ENCODE measurements at regions not wholly inside any gene's neighbourhood (a gene's known extent, or its start where the extent isn't known, plus 50 kb on each side); places are given as distances from the start of the nearest gene placed in this dataset.
A peak's percentile ranks its signal among the peaks of the same experiment; 100 is the strongest.

DNA sequence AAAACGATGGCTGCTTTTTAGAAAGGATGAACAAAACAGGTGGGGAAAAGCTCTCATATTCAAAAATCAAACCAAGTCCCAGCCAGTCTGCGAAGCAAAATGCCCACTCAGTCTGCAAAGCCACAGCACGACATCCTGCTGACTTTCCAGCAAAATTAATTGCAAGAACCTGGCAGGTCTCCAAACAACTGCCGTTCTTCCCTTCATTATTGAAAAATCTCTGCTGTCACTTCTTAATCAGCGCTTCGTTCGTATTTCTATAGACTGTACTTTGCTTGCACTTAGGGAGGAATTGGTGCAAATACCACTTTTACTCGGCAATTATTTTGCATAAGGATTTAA lies 222.4 kb downstream of the CBLN4 start:
- ATAC-seq (ENCODE audit: low read depth in 2 of 2) (no peak), DNase-seq (no peak)
- Mint-ChIP-seq H3K27ac (no peak overlapping the region), H3K4me3 (no peak overlapping the region), H3K27me3 (no peaks in the 10 kb centered on the region), H3K9me3 (peaks cover 2 to 33% (median 12%) of the 10 kb centered on the region in 7 donors), H3K4me1 (no peaks in the 10 kb centered on the region), H3K36me3 (no peaks in the 10 kb centered on the region)
- Histone ChIP-seq H3K4me3 (ENCODE audit: low read depth, low read length) (no peak overlapping the region), H3K36me3 (ENCODE audit: control insufficient read depth, insufficient read depth, low read length) (no peaks in the 10 kb centered on the region), H3K9me3 (ENCODE audit: control insufficient read depth in 2 of 2, low read length in 2 of 2) (peaks cover 2% of the 10 kb centered on the region in 2 experiments), H3K4me1 (ENCODE audit: control insufficient read depth, insufficient read depth, low read length, poor library complexity, severe bottlenecking) (no peaks in the 10 kb centered on the region), H3K27me3 (ENCODE audit: control insufficient read depth, insufficient read depth, low read length) (no peaks in the 10 kb centered on the region), H3K27ac (ENCODE audit: insufficient read depth, low read length, poor library complexity, severe bottlenecking) (no peak overlapping the region)

- H3K4me3 Mint-ChIP-seq: no peak overlapping the region
- no peaks in the 10 kb centered on the region for H3K4me1 ChIP-seq (ENCODE audit: control insufficient read depth, insufficient read depth, low read length, poor library complexity, severe bottlenecking)
- no peaks in the 10 kb centered on the region for H3K27me3 ChIP-seq (ENCODE audit: control insufficient read depth, insufficient read depth, low read length)
- no peaks in the 10 kb centered on the region for H3K36me3 ChIP-seq (ENCODE audit: control insufficient read depth, insufficient read depth, low read length)
- no peak overlapping the region for H3K27ac ChIP-seq (ENCODE audit: insufficient read depth, low read length, poor library complexity, severe bottlenecking)
- H3K36me3 Mint-ChIP-seq: no peaks in the 10 kb centered on the region
- H3K4me1 Mint-ChIP-seq: no peaks in the 10 kb centered on the region
- peaks cover 2 to 7% of the 10 kb centered on the region in 2 experiments for H3K9me3 ChIP-seq (ENCODE audit: control insufficient read depth in 2 of 2, low read length in 2 of 2)
- peaks cover 2 to 31% (median 9%) of the 10 kb centered on the region in 7 donors for H3K9me3 Mint-ChIP-seq
- DNase-seq (no peak), ATAC-seq (ENCODE audit: low read depth in 2 of 2) (no peak)
- no peak overlapping the region for H3K4me3 ChIP-seq (ENCODE audit: low read depth, low read length)
- H3K27ac Mint-ChIP-seq: no peak overlapping the region
- no peaks in the 10 kb centered on the region for H3K27me3 Mint-ChIP-seq
Observed at GRCh38 chr20:55782224-55782911, 223.0 kb downstream of the CBLN4 start.

DNA sequence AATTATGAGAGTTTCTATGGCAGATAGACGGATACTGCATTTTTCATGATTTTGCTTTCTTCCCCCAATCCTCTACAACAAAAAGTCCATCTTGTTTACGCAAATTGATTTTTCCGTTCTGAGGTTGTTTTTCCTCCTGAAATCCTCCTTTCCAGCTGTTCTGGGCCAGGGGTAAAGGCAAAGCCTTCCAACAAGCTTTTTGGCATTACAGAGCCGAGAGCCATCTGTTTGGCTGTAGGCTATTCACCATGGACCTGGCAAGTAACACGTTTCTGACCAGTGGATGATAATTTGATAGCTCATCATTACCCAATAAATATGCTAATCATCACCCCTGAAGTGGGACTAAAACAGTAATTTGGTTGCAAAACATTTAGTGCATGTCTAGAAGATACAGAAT lies 226.5 kb downstream of the CBLN4 start:
- Mint-ChIP-seq H3K4me3 (no peak overlapping the region), H3K27me3 (no peaks in the 10 kb centered on the region), H3K36me3 (no peaks in the 10 kb centered on the region), H3K27ac (peak overlapping the region in 1 of 3 donors; percentile 64), H3K4me1 (no peaks in the 10 kb centered on the region), H3K9me3 (peaks cover 2 to 16% (median 12%) of the 10 kb centered on the region in 7 donors)
- Histone ChIP-seq H3K27me3 (ENCODE audit: control insufficient read depth, insufficient read depth, low read length) (no peaks in the 10 kb centered on the region), H3K9me3 (ENCODE audit: control insufficient read depth in 2 of 2, low read length in 2 of 2) (peaks cover 0 to 12% of the 10 kb centered on the region in 2 experiments), H3K36me3 (ENCODE audit: control insufficient read depth, insufficient read depth, low read length) (no peaks in the 10 kb centered on the region), H3K4me3 (ENCODE audit: low read depth, low read length) (no peak overlapping the region), H3K27ac (ENCODE audit: insufficient read depth, low read length, poor library complexity, severe bottlenecking) (no peak overlapping the region), H3K4me1 (ENCODE audit: control insufficient read depth, insufficient read depth, low read length, poor library complexity, severe bottlenecking) (no peaks in the 10 kb centered on the region)
- DNase-seq (no peak), ATAC-seq (ENCODE audit: low read depth in 2 of 2) (no peak)

DNA sequence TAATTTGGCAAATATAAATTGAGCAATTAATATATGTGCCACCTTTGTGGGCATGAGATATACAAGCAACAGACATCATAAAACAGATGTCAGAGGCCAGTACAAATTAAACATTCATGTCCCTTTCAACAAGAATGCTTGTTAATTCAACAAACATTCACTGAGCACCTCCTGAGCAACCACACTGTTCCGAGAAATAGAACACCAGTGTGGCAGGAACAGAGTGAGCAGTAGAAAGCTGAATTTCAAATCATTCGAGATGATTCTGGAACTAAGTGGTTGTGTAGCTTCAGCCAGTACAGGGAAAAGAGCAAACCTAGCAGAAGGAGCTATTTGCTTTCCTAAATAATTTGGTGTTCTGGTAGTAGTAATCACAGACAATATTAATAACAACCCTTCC lies 227.7 kb downstream of the CBLN4 start:
- ATAC-seq (ENCODE audit: low read depth in 2 of 2) (no peak), DNase-seq (no peak)
- no peak overlapping the region for H3K27ac ChIP-seq (ENCODE audit: insufficient read depth, low read length, poor library complexity, severe bottlenecking)
- no peaks in the 10 kb centered on the region for H3K36me3 Mint-ChIP-seq
- H3K4me3 ChIP-seq (ENCODE audit: low read depth, low read length): no peak overlapping the region
- H3K27me3 ChIP-seq (ENCODE audit: control insufficient read depth, insufficient read depth, low read length): no peaks in the 10 kb centered on the region
- H3K9me3 Mint-ChIP-seq: peaks cover 5 to 17% (median 12%) of the 10 kb centered on the region in 7 donors
- H3K27me3 Mint-ChIP-seq: no peaks in the 10 kb centered on the region
- H3K4me1 ChIP-seq (ENCODE audit: control insufficient read depth, insufficient read depth, low read length, poor library complexity, severe bottlenecking): no peaks in the 10 kb centered on the region
- H3K4me1 Mint-ChIP-seq: no peaks in the 10 kb centered on the region
- H3K27ac Mint-ChIP-seq: no peak overlapping the region
- peaks cover 0 to 12% of the 10 kb centered on the region in 2 experiments for H3K9me3 ChIP-seq (ENCODE audit: control insufficient read depth in 2 of 2, low read length in 2 of 2)
- no peaks in the 10 kb centered on the region for H3K36me3 ChIP-seq (ENCODE audit: control insufficient read depth, insufficient read depth, low read length)
- H3K4me3 Mint-ChIP-seq: no peak overlapping the region

DNA sequence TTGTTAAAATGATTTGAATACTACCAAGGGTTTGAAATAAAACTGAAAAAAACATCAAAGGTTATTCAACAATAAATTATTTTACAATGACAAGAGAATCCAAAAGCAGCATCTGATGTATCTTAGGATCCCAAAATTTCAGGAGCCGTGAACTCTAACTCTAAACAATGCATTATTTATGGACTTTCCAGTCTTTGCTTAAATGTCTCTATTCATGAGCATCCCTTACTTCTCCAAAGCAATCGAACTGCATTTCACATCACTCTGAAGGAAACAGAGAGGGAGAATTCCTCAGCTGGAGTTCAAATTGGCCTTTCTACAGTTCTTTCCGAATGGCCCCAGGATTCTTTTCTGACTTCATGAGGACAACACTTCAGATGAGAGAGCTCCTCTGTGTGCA lies 229.1 kb downstream of the CBLN4 start:
- H3K9me3 Mint-ChIP-seq: peaks cover 2 to 12% (median 9%) of the 10 kb centered on the region in 7 donors
- no peak overlapping the region for H3K27ac ChIP-seq (ENCODE audit: insufficient read depth, low read length, poor library complexity, severe bottlenecking)

GRCh38 chr20:55774628-55775027 lies 230.7 kb downstream of the CBLN4 start:
- Mint-ChIP-seq H3K36me3 (no peaks in the 10 kb centered on the region), H3K27me3 (no peaks in the 10 kb centered on the region), H3K9me3 (peaks cover 2 to 12% (median 9%) of the 10 kb centered on the region in 7 donors), H3K4me3 (no peak overlapping the region), H3K4me1 (no peaks in the 10 kb centered on the region), H3K27ac (no peak overlapping the region)
- H3K27me3 ChIP-seq (ENCODE audit: control insufficient read depth, insufficient read depth, low read length): no peaks in the 10 kb centered on the region
- DNase-seq: no peak
- no peak overlapping the region for H3K27ac ChIP-seq (ENCODE audit: insufficient read depth, low read length, poor library complexity, severe bottlenecking)
- no peaks in the 10 kb centered on the region for H3K4me1 ChIP-seq (ENCODE audit: control insufficient read depth, insufficient read depth, low read length, poor library complexity, severe bottlenecking)
- H3K36me3 ChIP-seq (ENCODE audit: control insufficient read depth, insufficient read depth, low read length): no peaks in the 10 kb centered on the region
- H3K9me3 ChIP-seq (ENCODE audit: control insufficient read depth in 2 of 2, low read length in 2 of 2): peaks cover 0 to 12% of the 10 kb centered on the region in 2 experiments
- no peak for ATAC-seq (ENCODE audit: low read depth in 2 of 2)
- no peak overlapping the region for H3K4me3 ChIP-seq (ENCODE audit: low read depth, low read length)

More for the DNA sequence above, 229.1 kb downstream of the CBLN4 start:
- Histone ChIP-seq H3K36me3 (ENCODE audit: control insufficient read depth, insufficient read depth, low read length) (no peaks in the 10 kb centered on the region), H3K27me3 (ENCODE audit: control insufficient read depth, insufficient read depth, low read length) (no peaks in the 10 kb centered on the region), H3K4me1 (ENCODE audit: control insufficient read depth, insufficient read depth, low read length, poor library complexity, severe bottlenecking) (no peaks in the 10 kb centered on the region), H3K9me3 (ENCODE audit: control insufficient read depth in 2 of 2, low read length in 2 of 2) (peaks cover 0 to 12% of the 10 kb centered on the region in 2 experiments), H3K4me3 (ENCODE audit: low read depth, low read length) (no peak overlapping the region)
- Mint-ChIP-seq H3K4me3 (no peak overlapping the region), H3K4me1 (no peaks in the 10 kb centered on the region), H3K36me3 (no peaks in the 10 kb centered on the region), H3K27ac (no peak overlapping the region), H3K27me3 (no peaks in the 10 kb centered on the region)
- ATAC-seq (ENCODE audit: low read depth in 2 of 2) (no peak), DNase-seq (no peak)

- ATAC-seq (ENCODE audit: low read depth in 2 of 2) (no peak), DNase-seq (no peak)
- Mint-ChIP-seq H3K27me3 (no peaks in the 10 kb centered on the region), H3K27ac (no peak overlapping the region), H3K36me3 (no peaks in the 10 kb centered on the region), H3K9me3 (peaks cover 3 to 37% (median 10%) of the 10 kb centered on the region in 7 donors), H3K4me1 (no peaks in the 10 kb centered on the region), H3K4me3 (no peak overlapping the region)
- H3K27me3 ChIP-seq (ENCODE audit: control insufficient read depth, insufficient read depth, low read length): no peaks in the 10 kb centered on the region
- peaks cover 0 to 13% of the 10 kb centered on the region in 2 experiments for H3K9me3 ChIP-seq (ENCODE audit: control insufficient read depth in 2 of 2, low read length in 2 of 2)
- no peak overlapping the region for H3K27ac ChIP-seq (ENCODE audit: insufficient read depth, low read length, poor library complexity, severe bottlenecking)
- H3K36me3 ChIP-seq (ENCODE audit: control insufficient read depth, insufficient read depth, low read length): no peaks in the 10 kb centered on the region
- H3K4me1 ChIP-seq (ENCODE audit: control insufficient read depth, insufficient read depth, low read length, poor library complexity, severe bottlenecking): no peaks in the 10 kb centered on the region
- no peak overlapping the region for H3K4me3 ChIP-seq (ENCODE audit: low read depth, low read length)
Observed at GRCh38 chr20:55761797-55762196, 243.5 kb downstream of the CBLN4 start.

DNA sequence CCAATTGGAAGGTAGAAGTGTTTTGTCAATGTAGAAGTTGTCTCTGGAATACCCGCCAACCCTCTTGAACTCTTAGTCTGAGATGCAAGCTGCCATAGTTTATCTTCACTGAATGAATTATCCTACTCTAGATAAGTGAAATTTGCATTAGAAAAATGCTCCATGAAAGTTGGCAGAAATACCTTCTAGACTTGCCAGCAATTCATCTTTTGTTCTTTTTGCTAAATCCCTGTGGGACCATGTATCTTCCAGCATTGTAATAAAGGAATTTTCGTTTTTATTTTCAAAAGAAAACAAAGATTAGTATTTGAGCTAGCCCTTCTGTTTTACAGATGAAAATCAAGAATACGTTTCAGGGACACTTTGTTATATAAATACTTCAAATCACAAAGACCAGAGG lies 244.2 kb downstream of the CBLN4 start:
- Mint-ChIP-seq H3K9me3 (peaks cover 1 to 34% (median 10%) of the 10 kb centered on the region in 7 donors), H3K27me3 (no peaks in the 10 kb centered on the region), H3K4me1 (no peaks in the 10 kb centered on the region), H3K4me3 (no peak overlapping the region), H3K27ac (no peak overlapping the region), H3K36me3 (no peaks in the 10 kb centered on the region)
- H3K27me3 ChIP-seq (ENCODE audit: control insufficient read depth, insufficient read depth, low read length): no peaks in the 10 kb centered on the region
- H3K4me3 ChIP-seq (ENCODE audit: low read depth, low read length): no peak overlapping the region
- no peaks in the 10 kb centered on the region for H3K4me1 ChIP-seq (ENCODE audit: control insufficient read depth, insufficient read depth, low read length, poor library complexity, severe bottlenecking)
- no peak for DNase-seq
- H3K9me3 ChIP-seq (ENCODE audit: control insufficient read depth in 2 of 2, low read length in 2 of 2): peaks cover 0 to 13% of the 10 kb centered on the region in 2 experiments
- ATAC-seq (ENCODE audit: low read depth in 2 of 2): no peak
- no peaks in the 10 kb centered on the region for H3K36me3 ChIP-seq (ENCODE audit: control insufficient read depth, insufficient read depth, low read length)
- no peak overlapping the region for H3K27ac ChIP-seq (ENCODE audit: insufficient read depth, low read length, poor library complexity, severe bottlenecking)

All from CD4-positive, CD25-positive, alpha-beta regulatory T cell (primary cell).